Smooth muscle cell (in vitro differentiated cells): ENCODE measurements at regions not wholly inside any gene's neighbourhood (a gene's known extent, or its start where the extent isn't known, plus 50 kb on each side); places are given as distances from the start of the nearest gene placed in this dataset.
A peak's percentile ranks its signal among the peaks of the same experiment; 100 is the strongest.

Experiments used
- DNase-seq: peaks from one replicate; lab custom pipeline; 2025; ENCODE audit not compliant: unreplicated experiment; lab: John Stamatoyannopoulos, UW
- H2AFZ ChIP-seq: fragments of 200-600 bp; sonication (generic); 2 replicates; pipeline ENCODE4 v1.6.0; 2016; ENCODE audit warnings: antibody characterized with exemption, low read depth, mild to moderate bottlenecking
- H3F3A ChIP-seq: fragments of 200-600 bp; sonication (generic); 2 replicates; pipeline ENCODE4 v1.6.0; 2017; ENCODE audit warnings: antibody characterized with exemption, low read depth
- H3K27ac ChIP-seq: fragments of 200-600 bp; sonication (generic); 2 replicates; pipeline ENCODE4 v1.5.1; 2016; ENCODE audit warnings: low read depth, mild to moderate bottlenecking
- H3K27me3 ChIP-seq: fragments of 200-600 bp; sonication (generic); 2 replicates; pipeline ENCODE4 v1.6.1; 2016; ENCODE audit warnings: low read depth, mild to moderate bottlenecking
- H3K36me3 ChIP-seq: fragments of 200-600 bp; sonication (generic); 2 replicates; pipeline ENCODE4 v1.5.1; 2016; ENCODE audit warnings: low read depth
- H3K4me1 ChIP-seq: fragments of 200-600 bp; sonication (generic); 2 replicates; pipeline ENCODE4 v1.5.1; 2016; ENCODE audit warnings: low read depth
- H3K4me2 ChIP-seq: fragments of 200-600 bp; sonication (generic); 2 replicates; pipeline ENCODE4 v1.6.0; 2016; ENCODE audit warnings: mild to moderate bottlenecking
- H3K4me3 ChIP-seq: fragments of 200-600 bp; sonication (generic); 2 replicates; pipeline ENCODE4 v1.5.1; 2016; ENCODE audit warnings: mild to moderate bottlenecking
- H3K79me2 ChIP-seq: fragments of 200-600 bp; sonication (generic); 2 replicates; pipeline ENCODE4 v1.6.0; 2016; ENCODE audit warnings: low read depth, mild to moderate bottlenecking
- H3K9ac ChIP-seq: fragments of 200-600 bp; sonication (generic); 2 replicates; pipeline ENCODE4 v1.6.0; 2016; ENCODE audit warnings: low read depth
- H3K9me3 ChIP-seq: fragments of 200-600 bp; sonication (generic); replicated peaks from 2 replicates; pipeline ENCODE4 v1.5.1; 2016; ENCODE audit warnings: low read depth
- H4K20me1 ChIP-seq: fragments of 200-600 bp; sonication (generic); 2 replicates; pipeline ENCODE4 v1.6.0; 2016; ENCODE audit warnings: low read depth
- WGBS: methylation state at CpG from one replicate; pipeline ENCODE4 v1.1.7; 2016; ENCODE audit warnings: low lambda C conversion rate; 5-methylcytosine and 5-hydroxymethylcytosine counted together
- TF ChIP-seq, protein P1 (sequence below): fragments of 200-600 bp; sonication (generic); IDR thresholded peaks from 2 replicates; pipeline ENCODE4 v1.5.1; 2017; ENCODE audit warnings: borderline replicate concordance, mild to moderate bottlenecking, antibody characterized with exemption; ENCODE audit not compliant: insufficient read depth, poor library complexity, severe bottlenecking

DNA sequence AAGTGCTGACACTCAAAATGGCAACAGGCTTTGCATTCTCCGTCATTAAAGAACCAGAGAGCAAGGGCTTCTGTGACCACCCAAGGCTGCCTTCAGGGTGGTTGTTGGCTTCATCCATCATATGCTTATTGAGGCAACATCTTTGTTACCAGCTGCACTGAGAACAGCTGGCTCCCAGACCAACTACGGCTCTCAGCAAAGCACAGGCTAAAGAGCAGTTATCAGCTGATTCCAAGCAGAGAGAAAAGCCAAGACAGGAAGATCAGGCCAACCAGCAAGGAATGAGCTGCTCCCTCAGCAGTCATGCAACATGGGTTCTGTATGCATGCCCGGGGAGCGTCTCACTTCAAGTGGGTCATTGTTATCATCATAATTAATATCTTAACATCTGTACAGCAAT lies 358.9 kb downstream of the ACTL7B start:
- TF ChIP-seq, protein P1, sequence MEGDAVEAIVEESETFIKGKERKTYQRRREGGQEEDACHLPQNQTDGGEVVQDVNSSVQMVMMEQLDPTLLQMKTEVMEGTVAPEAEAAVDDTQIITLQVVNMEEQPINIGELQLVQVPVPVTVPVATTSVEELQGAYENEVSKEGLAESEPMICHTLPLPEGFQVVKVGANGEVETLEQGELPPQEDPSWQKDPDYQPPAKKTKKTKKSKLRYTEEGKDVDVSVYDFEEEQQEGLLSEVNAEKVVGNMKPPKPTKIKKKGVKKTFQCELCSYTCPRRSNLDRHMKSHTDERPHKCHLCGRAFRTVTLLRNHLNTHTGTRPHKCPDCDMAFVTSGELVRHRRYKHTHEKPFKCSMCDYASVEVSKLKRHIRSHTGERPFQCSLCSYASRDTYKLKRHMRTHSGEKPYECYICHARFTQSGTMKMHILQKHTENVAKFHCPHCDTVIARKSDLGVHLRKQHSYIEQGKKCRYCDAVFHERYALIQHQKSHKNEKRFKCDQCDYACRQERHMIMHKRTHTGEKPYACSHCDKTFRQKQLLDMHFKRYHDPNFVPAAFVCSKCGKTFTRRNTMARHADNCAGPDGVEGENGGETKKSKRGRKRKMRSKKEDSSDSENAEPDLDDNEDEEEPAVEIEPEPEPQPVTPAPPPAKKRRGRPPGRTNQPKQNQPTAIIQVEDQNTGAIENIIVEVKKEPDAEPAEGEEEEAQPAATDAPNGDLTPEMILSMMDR = no peak
- Histone ChIP-seq H3K27ac (no peak overlapping the region), H3F3A (no peaks in the 10 kb centered on the region), H3K36me3 (no peaks in the 10 kb centered on the region), H3K4me1 (no peaks in the 10 kb centered on the region), H3K9me3 (no peaks in the 10 kb centered on the region), H3K4me3 (no peak overlapping the region), H3K9ac (no peak overlapping the region), H3K4me2 (no peak overlapping the region), H3K27me3 (no peaks in the 10 kb centered on the region), H4K20me1 (no peaks in the 10 kb centered on the region), H3K79me2 (no peaks in the 10 kb centered on the region), H2AFZ (no peak overlapping the region)
- 84% methylated on average over 4 of the region's 4 CpGs for WGBS
- DNase-seq = no peak

DNA sequence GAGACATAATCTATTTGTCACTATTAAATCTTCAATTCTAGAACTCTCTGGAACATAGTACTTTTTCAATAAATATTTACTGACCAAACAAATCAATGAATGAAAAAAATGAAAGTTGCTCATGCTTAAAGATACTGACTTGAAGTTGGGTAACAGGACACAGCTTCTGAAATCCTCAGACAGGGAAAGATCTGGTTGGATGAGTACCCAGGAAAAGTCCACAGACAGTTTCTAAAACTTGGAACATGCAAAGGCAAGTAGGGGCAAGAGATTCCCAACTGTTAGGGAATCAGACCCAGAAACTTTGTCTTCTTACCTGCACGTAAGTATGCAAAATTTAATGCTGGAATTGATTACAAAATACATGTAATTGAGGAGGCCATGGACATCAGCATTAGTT lies 366.2 kb downstream of the ACTL7B start:
- Histone ChIP-seq H3K9me3 (no peaks in the 10 kb centered on the region), H3K27me3 (peaks cover 10% of the 10 kb centered on the region), H3F3A (no peaks in the 10 kb centered on the region), H3K4me3 (no peak overlapping the region), H3K4me1 (no peaks in the 10 kb centered on the region), H3K9ac (no peak overlapping the region), H3K36me3 (no peaks in the 10 kb centered on the region), H3K27ac (no peak overlapping the region), H3K4me2 (no peak overlapping the region), H2AFZ (no peak overlapping the region), H4K20me1 (no peaks in the 10 kb centered on the region), H3K79me2 (no peaks in the 10 kb centered on the region)
- TF ChIP-seq, protein P1 = no peak
- no peak for DNase-seq
- 94% methylated on average over 1 of the region's 1 CpG for WGBS

DNA sequence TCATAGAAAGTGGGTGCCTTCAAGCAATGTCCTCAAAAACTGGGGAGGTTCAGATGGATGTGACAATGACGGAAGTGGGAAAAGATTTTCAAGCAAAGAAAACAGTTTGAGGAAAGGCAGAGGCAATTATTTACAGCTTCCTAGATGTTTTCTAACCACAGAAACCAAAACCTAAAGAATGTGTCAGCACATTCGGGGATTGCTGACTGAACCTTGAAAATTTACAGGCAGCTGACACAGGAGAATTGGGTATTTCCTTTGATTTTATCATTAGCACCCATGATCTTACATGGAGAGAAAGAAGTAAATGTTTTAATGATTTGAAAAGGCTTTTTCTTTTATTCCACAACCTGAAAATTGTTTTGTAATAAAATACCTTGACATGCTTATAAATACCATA lies 369.0 kb downstream of the ACTL7B start:
- H4K20me1 ChIP-seq = no peaks in the 10 kb centered on the region
- peak overlapping the region; percentile 41 for H3K4me2 ChIP-seq
- no peaks in the 10 kb centered on the region for H3K4me1 ChIP-seq
- no peak overlapping the region for H3K9ac ChIP-seq
- no peaks in the 10 kb centered on the region for H3K36me3 ChIP-seq
- TF ChIP-seq, protein P1 = no peak
- no peaks in the 10 kb centered on the region for H3K79me2 ChIP-seq
- no peaks in the 10 kb centered on the region for H3F3A ChIP-seq
- peaks cover 10% of the 10 kb centered on the region for H3K27me3 ChIP-seq
- DNase-seq = no peak
- H3K4me3 ChIP-seq = no peak overlapping the region
- H2AFZ ChIP-seq = no peak overlapping the region
- H3K27ac ChIP-seq = no peak overlapping the region
- WGBS = 2% methylated on average over 2 of the region's 2 CpGs
- no peaks in the 10 kb centered on the region for H3K9me3 ChIP-seq

DNA sequence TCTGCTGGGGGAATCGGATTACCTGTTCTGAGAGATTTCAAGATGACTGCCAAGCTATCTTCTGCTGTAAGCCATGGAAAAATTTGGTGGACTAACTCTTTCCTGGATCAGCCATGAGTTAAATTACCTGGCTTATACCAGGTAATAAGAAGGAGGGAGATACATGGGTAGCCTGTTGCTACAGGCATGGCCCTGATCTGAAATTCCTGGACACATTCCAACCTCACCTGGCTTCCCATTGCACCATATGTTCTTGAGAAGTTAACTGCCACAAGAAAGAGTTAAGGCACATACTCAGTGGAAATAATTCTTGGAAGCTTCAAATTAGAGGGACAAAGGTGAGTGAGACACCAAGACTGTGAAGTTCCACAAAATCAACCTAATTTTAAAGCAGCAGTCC lies 371.3 kb downstream of the ACTL7B start:
- H2AFZ ChIP-seq = no peak overlapping the region
- no peaks in the 10 kb centered on the region for H3K79me2 ChIP-seq
- TF ChIP-seq, protein P1 = no peak
- H3K36me3 ChIP-seq = no peaks in the 10 kb centered on the region
- no peaks in the 10 kb centered on the region for H3K9me3 ChIP-seq
- H3K27me3 ChIP-seq = peaks cover 6% of the 10 kb centered on the region
- H3K4me2 ChIP-seq = no peak overlapping the region
- no peak for DNase-seq
- no peaks in the 10 kb centered on the region for H4K20me1 ChIP-seq
- H3K4me3 ChIP-seq = no peak overlapping the region
- peaks cover 14% of the 10 kb centered on the region for H3F3A ChIP-seq
- H3K4me1 ChIP-seq = peaks cover 3% of the 10 kb centered on the region
- 94% methylated on average over 1 of the region's 1 CpG for WGBS
- no peak overlapping the region for H3K9ac ChIP-seq
- no peak overlapping the region for H3K27ac ChIP-seq
